Esophagus squamous epithelium (tissue), 4 donors: ENCODE measurements at regions not wholly inside any gene's neighbourhood (a gene's known extent, or its start where the extent isn't known, plus 50 kb on each side); places are given as distances from the start of the nearest gene placed in this dataset.

Experiments
- POLR2A ChIP-seq, 4 donors: fragments of 450-650 bp; IDR thresholded peaks; one replicate each; pipeline ENCODE4 v1.6.1; 2017; ENCODE audit warnings: antibody characterized with exemption in 4 of 4, mild to moderate bottlenecking in 4 of 4, moderate library complexity in 3 of 4
- TF ChIP-seq, protein P1 (sequence below), 6 experiments: fragments of 450-650 bp in 4 of 6; fragments of 200-600 bp in 2 of 6; sonication (generic) in 2 of 6; IDR thresholded peaks; one replicate each; pipeline ENCODE4 v1.5.1; 2016 to 2019; ENCODE audit warnings: antibody characterized with exemption in 6 of 6, mild to moderate bottlenecking in 4 of 6, moderate library complexity in 4 of 6

DNA sequence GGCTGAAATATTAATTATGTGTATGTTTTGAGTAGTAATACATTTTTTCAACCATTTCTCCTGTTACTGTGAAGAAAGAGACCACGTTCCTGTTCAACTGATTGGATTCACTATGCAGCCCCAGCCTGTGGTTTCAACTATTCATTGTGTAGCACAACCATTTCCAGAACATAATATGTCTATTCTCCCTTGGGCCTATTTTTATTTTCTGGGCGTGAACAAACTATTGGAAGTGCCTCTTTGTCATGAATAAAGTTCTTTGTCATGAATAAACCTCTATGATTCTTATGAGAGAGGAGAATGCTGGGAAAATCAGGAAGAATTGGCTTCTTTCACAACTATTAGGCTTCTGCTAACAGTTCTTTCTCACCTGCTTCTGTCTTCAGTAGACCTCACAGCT, 152.4 kb downstream of the GNAT3 start:
- TF ChIP-seq, protein P1, sequence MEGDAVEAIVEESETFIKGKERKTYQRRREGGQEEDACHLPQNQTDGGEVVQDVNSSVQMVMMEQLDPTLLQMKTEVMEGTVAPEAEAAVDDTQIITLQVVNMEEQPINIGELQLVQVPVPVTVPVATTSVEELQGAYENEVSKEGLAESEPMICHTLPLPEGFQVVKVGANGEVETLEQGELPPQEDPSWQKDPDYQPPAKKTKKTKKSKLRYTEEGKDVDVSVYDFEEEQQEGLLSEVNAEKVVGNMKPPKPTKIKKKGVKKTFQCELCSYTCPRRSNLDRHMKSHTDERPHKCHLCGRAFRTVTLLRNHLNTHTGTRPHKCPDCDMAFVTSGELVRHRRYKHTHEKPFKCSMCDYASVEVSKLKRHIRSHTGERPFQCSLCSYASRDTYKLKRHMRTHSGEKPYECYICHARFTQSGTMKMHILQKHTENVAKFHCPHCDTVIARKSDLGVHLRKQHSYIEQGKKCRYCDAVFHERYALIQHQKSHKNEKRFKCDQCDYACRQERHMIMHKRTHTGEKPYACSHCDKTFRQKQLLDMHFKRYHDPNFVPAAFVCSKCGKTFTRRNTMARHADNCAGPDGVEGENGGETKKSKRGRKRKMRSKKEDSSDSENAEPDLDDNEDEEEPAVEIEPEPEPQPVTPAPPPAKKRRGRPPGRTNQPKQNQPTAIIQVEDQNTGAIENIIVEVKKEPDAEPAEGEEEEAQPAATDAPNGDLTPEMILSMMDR (IDR thresholded peaks at IDR 0.05): no peak
- TF ChIP-seq POLR2A (IDR thresholded peaks at IDR 0.05): no peak
